ENCODE measurements at regions not wholly inside any gene's neighbourhood (a gene's known extent, or its start where the extent isn't known, plus 50 kb on each side); places are given as distances from the start of the nearest gene placed in this dataset.
A peak's percentile ranks its signal among the peaks of the same experiment; 100 is the strongest.

GRCh38 chr4:17065821-17066220 is 167.4 kb upstream of the LDB2 start:
- no peaks in the 10 kb centered on the region for H3K9me3 Mint-ChIP-seq
- no peak for DNase-seq
- no peaks in the 10 kb centered on the region for H3K4me1 Mint-ChIP-seq (ENCODE audit: low read depth)

DNA sequence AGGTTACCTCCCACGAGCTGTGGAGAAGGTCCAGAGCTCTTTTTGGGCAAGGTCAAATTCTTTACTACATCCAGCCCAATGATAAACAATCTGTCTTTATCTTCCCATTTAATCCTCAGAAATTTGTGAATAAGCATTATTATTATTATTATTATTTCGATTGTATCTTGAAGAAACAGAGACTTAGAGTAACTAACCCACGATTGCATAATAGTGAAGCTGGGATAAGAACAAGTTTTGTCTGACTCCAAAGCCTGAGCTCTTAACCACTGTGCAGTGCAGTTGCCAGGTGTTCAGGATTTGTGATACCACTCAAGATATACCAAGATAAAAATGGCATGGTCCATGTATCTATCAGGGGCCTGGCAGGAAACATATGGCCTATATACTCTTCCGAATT is 166.5 kb upstream of the LDB2 start:
- Mint-ChIP-seq H3K4me1 (ENCODE audit: low read depth) (no peaks in the 10 kb centered on the region), H3K36me3 (ENCODE audit: insufficient read depth in 2 of 2) (no peaks in the 10 kb centered on the region), H3K27me3 (ENCODE audit: low read depth) (peaks cover 12% of the 10 kb centered on the region), H3K9me3 (peaks cover 0 to 1% of the 10 kb centered on the region in 2 donors), H3K27ac (no peak overlapping the region), H3K4me3 (no peak overlapping the region)
- ATAC-seq (replicated peaks in 1 of 2) = no peak
- DNase-seq = no peak

More at GRCh38 chr4:17065821-17066220, 167.4 kb upstream of the LDB2 start:
- ATAC-seq (replicated peaks in 1 of 2) = no peak
- Mint-ChIP-seq H3K27me3 (ENCODE audit: low read depth) (peaks cover 12% of the 10 kb centered on the region), H3K4me3 (no peak overlapping the region), H3K27ac (no peak overlapping the region), H3K36me3 (ENCODE audit: insufficient read depth in 2 of 2) (no peaks in the 10 kb centered on the region)

GRCh38 chr4:17063888-17064287 is 165.4 kb upstream of the LDB2 start:
- Mint-ChIP-seq H3K9me3 (peaks cover 0 to 3% of the 10 kb centered on the region in 2 donors), H3K27ac (no peak overlapping the region), H3K27me3 (ENCODE audit: low read depth) (peaks cover 7% of the 10 kb centered on the region), H3K36me3 (ENCODE audit: insufficient read depth in 2 of 2) (no peaks in the 10 kb centered on the region), H3K4me1 (ENCODE audit: low read depth) (no peaks in the 10 kb centered on the region), H3K4me3 (no peak overlapping the region)
- no peak for ATAC-seq (replicated peaks in 1 of 2)
- no peak for DNase-seq

- H3K4me3 Mint-ChIP-seq = no peak overlapping the region
- DNase-seq = no peak
- H3K4me1 Mint-ChIP-seq (ENCODE audit: low read depth) = no peaks in the 10 kb centered on the region
- ATAC-seq (replicated peaks in 1 of 2) = no peak
- no peaks in the 10 kb centered on the region for H3K36me3 Mint-ChIP-seq (ENCODE audit: insufficient read depth in 2 of 2)
- H3K27ac Mint-ChIP-seq = no peak overlapping the region
- H3K27me3 Mint-ChIP-seq (ENCODE audit: low read depth) = no peaks in the 10 kb centered on the region
- peaks cover 0 to 3% of the 10 kb centered on the region in 2 donors for H3K9me3 Mint-ChIP-seq
Measured at GRCh38 chr4:17060230-17060629, 161.8 kb upstream of the LDB2 start.

DNA sequence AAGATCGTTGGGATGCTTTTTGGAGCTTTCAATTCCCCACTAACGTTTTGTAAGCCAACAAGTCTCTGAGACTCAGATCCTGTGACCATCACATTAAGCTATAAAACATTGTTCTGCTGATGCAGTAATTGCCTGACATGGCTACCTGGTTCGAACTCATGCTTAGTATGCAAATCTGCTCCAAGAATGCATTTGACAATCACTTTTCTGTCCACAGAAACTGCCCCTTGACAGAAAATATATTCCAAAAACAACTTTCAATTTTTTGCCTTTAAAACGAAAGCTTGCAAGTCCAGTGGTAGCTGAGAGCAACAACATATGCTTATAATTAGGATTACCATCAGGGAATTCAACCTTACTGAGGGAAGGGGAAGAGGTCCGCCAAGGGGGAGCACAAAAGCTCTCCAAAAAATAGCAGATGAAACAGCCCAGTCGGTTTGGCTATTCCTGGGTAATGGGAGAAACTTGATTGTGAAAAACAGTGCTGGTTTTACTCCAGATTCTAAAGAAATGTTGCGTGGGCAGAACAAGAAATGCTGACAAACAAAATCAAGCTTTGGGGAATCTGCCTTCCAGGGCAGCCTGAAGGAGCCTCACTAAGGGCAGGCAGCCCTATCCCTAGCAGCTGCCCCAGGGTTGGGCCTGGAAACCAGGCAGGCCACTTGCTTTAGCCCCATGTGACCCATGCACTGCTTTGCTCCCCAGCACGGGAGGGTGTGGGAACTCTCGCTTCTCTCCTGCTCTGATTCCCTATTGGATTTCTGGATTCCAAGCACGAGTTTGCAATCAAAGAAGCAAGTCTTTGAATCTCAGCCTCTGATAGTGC is 160.7 kb upstream of the LDB2 start:
- DNase-seq = no peak
- H3K9me3 Mint-ChIP-seq = peaks cover 0 to 3% of the 10 kb centered on the region in 2 donors
- H3K27me3 Mint-ChIP-seq (ENCODE audit: low read depth) = no peaks in the 10 kb centered on the region
- H3K36me3 Mint-ChIP-seq (ENCODE audit: insufficient read depth in 2 of 2) = no peaks in the 10 kb centered on the region
- H3K4me3 Mint-ChIP-seq = no peak overlapping the region
- ATAC-seq (replicated peaks in 1 of 2) = no peak
- H3K27ac Mint-ChIP-seq = no peak overlapping the region
- no peaks in the 10 kb centered on the region for H3K4me1 Mint-ChIP-seq (ENCODE audit: low read depth)

DNA sequence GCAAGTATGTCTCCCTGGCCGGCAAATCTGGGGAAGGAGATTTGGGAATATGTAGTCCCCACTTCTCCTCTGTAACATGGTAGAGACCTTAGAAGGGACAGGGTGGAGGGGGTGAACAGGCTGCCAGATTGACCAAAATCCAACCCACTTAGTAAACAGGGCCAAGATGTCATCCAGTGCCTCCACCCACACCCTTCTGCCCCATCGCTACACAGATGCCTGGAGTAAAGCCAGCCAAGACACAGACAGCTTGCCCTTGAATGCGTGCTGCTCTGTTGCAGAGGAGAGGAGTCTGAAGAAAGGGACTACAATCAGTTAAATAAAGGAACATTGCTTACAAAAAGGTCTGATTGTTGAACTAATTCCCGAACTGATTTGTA is 160.1 kb upstream of the LDB2 start:
- Mint-ChIP-seq H3K4me3 (no peak overlapping the region), H3K27me3 (ENCODE audit: low read depth) (no peaks in the 10 kb centered on the region), H3K36me3 (ENCODE audit: insufficient read depth in 2 of 2) (no peaks in the 10 kb centered on the region), H3K4me1 (ENCODE audit: low read depth) (no peaks in the 10 kb centered on the region), H3K27ac (no peak overlapping the region), H3K9me3 (peaks cover 0 to 3% of the 10 kb centered on the region in 2 donors)
- no peak for DNase-seq
- no peak for ATAC-seq (replicated peaks in 1 of 2)

GRCh38 chr4:17057035-17057434 is 158.6 kb upstream of the LDB2 start:
- no peak overlapping the region for H3K4me3 Mint-ChIP-seq
- H3K27ac Mint-ChIP-seq = no peak overlapping the region
- no peaks in the 10 kb centered on the region for H3K36me3 Mint-ChIP-seq (ENCODE audit: insufficient read depth in 2 of 2)
- no peaks in the 10 kb centered on the region for H3K4me1 Mint-ChIP-seq (ENCODE audit: low read depth)
- ATAC-seq (replicated peaks in 1 of 2) (no peak), DNase-seq (no peak)
- peaks cover 3 to 5% of the 10 kb centered on the region in 2 donors for H3K9me3 Mint-ChIP-seq
- peaks cover 5% of the 10 kb centered on the region for H3K27me3 Mint-ChIP-seq (ENCODE audit: low read depth)

- no peak overlapping the region for H3K4me3 Mint-ChIP-seq
- H3K36me3 Mint-ChIP-seq (ENCODE audit: insufficient read depth in 2 of 2) = no peaks in the 10 kb centered on the region
- no peak overlapping the region for H3K27ac Mint-ChIP-seq
- peaks cover 5% of the 10 kb centered on the region in 2 donors for H3K9me3 Mint-ChIP-seq
- peaks cover 5% of the 10 kb centered on the region for H3K27me3 Mint-ChIP-seq (ENCODE audit: low read depth)
- ATAC-seq (replicated peaks in 1 of 2) (peak in 1 of 2 donors; percentile 24), DNase-seq (no peak)
- H3K4me1 Mint-ChIP-seq (ENCODE audit: low read depth) = no peaks in the 10 kb centered on the region
Measured at GRCh38 chr4:17055788-17056187, 157.3 kb upstream of the LDB2 start.

GRCh38 chr4:17045866-17046265 is 147.4 kb upstream of the LDB2 start:
- Mint-ChIP-seq H3K4me3 (no peak overlapping the region), H3K9me3 (peaks cover 0 to 4% of the 10 kb centered on the region in 2 donors), H3K4me1 (ENCODE audit: low read depth) (no peaks in the 10 kb centered on the region)

GRCh38 chr4:17038510-17039176 is 140.2 kb upstream of the LDB2 start:
- no peak overlapping the region for H3K4me3 Mint-ChIP-seq
- no peaks in the 10 kb centered on the region for H3K36me3 Mint-ChIP-seq (ENCODE audit: insufficient read depth in 2 of 2)
- no peaks in the 10 kb centered on the region for H3K9me3 Mint-ChIP-seq
- H3K4me1 Mint-ChIP-seq (ENCODE audit: low read depth) = no peaks in the 10 kb centered on the region
- H3K27ac Mint-ChIP-seq = no peak overlapping the region
- no peaks in the 10 kb centered on the region for H3K27me3 Mint-ChIP-seq (ENCODE audit: low read depth)
- no peak for DNase-seq
- ATAC-seq (replicated peaks in 1 of 2) = no peak

More at GRCh38 chr4:17045866-17046265, 147.4 kb upstream of the LDB2 start:
- ATAC-seq (replicated peaks in 1 of 2) (no peak), DNase-seq (no peak)
- no peak overlapping the region for H3K27ac Mint-ChIP-seq
- no peaks in the 10 kb centered on the region for H3K36me3 Mint-ChIP-seq (ENCODE audit: insufficient read depth in 2 of 2)
- no peaks in the 10 kb centered on the region for H3K27me3 Mint-ChIP-seq (ENCODE audit: low read depth)

GRCh38 chr4:17033768-17034181 is 135.3 kb upstream of the LDB2 start:
- Mint-ChIP-seq H3K4me3 (no peak overlapping the region), H3K9me3 (peaks cover 0 to 5% of the 10 kb centered on the region in 2 donors), H3K27me3 (ENCODE audit: low read depth) (peaks cover 6% of the 10 kb centered on the region), H3K4me1 (ENCODE audit: low read depth) (no peaks in the 10 kb centered on the region), H3K36me3 (ENCODE audit: insufficient read depth in 2 of 2) (no peaks in the 10 kb centered on the region), H3K27ac (no peak overlapping the region)
- ATAC-seq (replicated peaks in 1 of 2) (no peak), DNase-seq (no peak)

GRCh38 chr4:17033025-17033767 is 134.8 kb upstream of the LDB2 start:
- no peaks in the 10 kb centered on the region for H3K36me3 Mint-ChIP-seq (ENCODE audit: insufficient read depth in 2 of 2)
- H3K9me3 Mint-ChIP-seq = peaks cover 0 to 5% of the 10 kb centered on the region in 2 donors
- H3K4me3 Mint-ChIP-seq = no peak overlapping the region
- H3K27me3 Mint-ChIP-seq (ENCODE audit: low read depth) = peaks cover 6% of the 10 kb centered on the region
- no peaks in the 10 kb centered on the region for H3K4me1 Mint-ChIP-seq (ENCODE audit: low read depth)
- DNase-seq = no peak
- no peak for ATAC-seq (replicated peaks in 1 of 2)
- no peak overlapping the region for H3K27ac Mint-ChIP-seq

- ATAC-seq (replicated peaks in 1 of 2) = no peak
- H3K4me3 Mint-ChIP-seq = no peak overlapping the region
- no peak for DNase-seq
- H3K27ac Mint-ChIP-seq = no peak overlapping the region
- H3K27me3 Mint-ChIP-seq (ENCODE audit: low read depth) = peaks cover 12% of the 10 kb centered on the region
- no peaks in the 10 kb centered on the region for H3K4me1 Mint-ChIP-seq (ENCODE audit: low read depth)
- no peaks in the 10 kb centered on the region for H3K36me3 Mint-ChIP-seq (ENCODE audit: insufficient read depth in 2 of 2)
- H3K9me3 Mint-ChIP-seq = peaks cover 0 to 5% of the 10 kb centered on the region in 2 donors
Measured at GRCh38 chr4:17030543-17030942, 132.1 kb upstream of the LDB2 start.
